Sigmoid colon (tissue), 4 donors: ENCODE measurements at regions not wholly inside any gene's neighbourhood (a gene's known extent, or its start where the extent isn't known, plus 50 kb on each side); places are given as distances from the start of the nearest gene placed in this dataset.

ENCODE experiments used
- EP300 ChIP-seq, 4 donors: sonication (generic); formaldehyde crosslinking; IDR thresholded peaks; one replicate each; pipeline ENCODE4 v1.6.1; 2017; ENCODE audit warnings: antibody characterized with exemption in 4 of 4
- POLR2A ChIP-seq, 2 donors: fragments of 450-650 bp; IDR thresholded peaks; one replicate each; pipeline ENCODE4 v1.6.1; 2016; ENCODE audit warnings: antibody characterized with exemption in 2 of 2, mild to moderate bottlenecking in 2 of 2, moderate library complexity in 2 of 2
- POLR2AphosphoS5 ChIP-seq, 4 donors: sonication (generic); formaldehyde crosslinking; IDR thresholded peaks; one replicate each; pipeline ENCODE4 v1.6.1; 2017; ENCODE audit warnings: antibody characterized with exemption in 4 of 4
- TF ChIP-seq, protein P1 (sequence below), 4 experiments: fragments of 450-650 bp in 3 of 4; fragments of 200-600 bp in 1 of 4; IDR thresholded peaks; one replicate each; pipeline ENCODE4 v1.5.1; 2016 to 2019; ENCODE audit warnings: antibody characterized with exemption in 4 of 4, mild to moderate bottlenecking in 3 of 4, moderate library complexity in 2 of 4

GRCh38 chr14:97280526-97280925 lies 483.3 kb downstream of the VRK1 start:
- TF ChIP-seq, protein P1, sequence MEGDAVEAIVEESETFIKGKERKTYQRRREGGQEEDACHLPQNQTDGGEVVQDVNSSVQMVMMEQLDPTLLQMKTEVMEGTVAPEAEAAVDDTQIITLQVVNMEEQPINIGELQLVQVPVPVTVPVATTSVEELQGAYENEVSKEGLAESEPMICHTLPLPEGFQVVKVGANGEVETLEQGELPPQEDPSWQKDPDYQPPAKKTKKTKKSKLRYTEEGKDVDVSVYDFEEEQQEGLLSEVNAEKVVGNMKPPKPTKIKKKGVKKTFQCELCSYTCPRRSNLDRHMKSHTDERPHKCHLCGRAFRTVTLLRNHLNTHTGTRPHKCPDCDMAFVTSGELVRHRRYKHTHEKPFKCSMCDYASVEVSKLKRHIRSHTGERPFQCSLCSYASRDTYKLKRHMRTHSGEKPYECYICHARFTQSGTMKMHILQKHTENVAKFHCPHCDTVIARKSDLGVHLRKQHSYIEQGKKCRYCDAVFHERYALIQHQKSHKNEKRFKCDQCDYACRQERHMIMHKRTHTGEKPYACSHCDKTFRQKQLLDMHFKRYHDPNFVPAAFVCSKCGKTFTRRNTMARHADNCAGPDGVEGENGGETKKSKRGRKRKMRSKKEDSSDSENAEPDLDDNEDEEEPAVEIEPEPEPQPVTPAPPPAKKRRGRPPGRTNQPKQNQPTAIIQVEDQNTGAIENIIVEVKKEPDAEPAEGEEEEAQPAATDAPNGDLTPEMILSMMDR (IDR thresholded peaks at IDR 0.05): no peak
- TF ChIP-seq POLR2AphosphoS5 (IDR thresholded peaks at IDR 0.05): no peak
- TF ChIP-seq POLR2A (IDR thresholded peaks at IDR 0.05): no peak
- TF ChIP-seq EP300 (IDR thresholded peaks at IDR 0.05): no peak
